Jurkat, Clone E6-1 (cell line): ENCODE measurements at regions not wholly inside any gene's neighbourhood (a gene's known extent, or its start where the extent isn't known, plus 50 kb on each side); places are given as distances from the start of the nearest gene placed in this dataset.

ENCODE experiments used
- DNase-seq: peaks from one replicate; pipeline ENCODE4 v3.0.0-alpha.2; 2011; ENCODE audit warnings: low read depth, low spot score
- H3K4me3 ChIP-seq: 2 replicates; pipeline ENCODE4 v1.5.1; 2011; ENCODE audit warnings: mild to moderate bottlenecking, low read length, control low read depth, moderate library complexity

DNA sequence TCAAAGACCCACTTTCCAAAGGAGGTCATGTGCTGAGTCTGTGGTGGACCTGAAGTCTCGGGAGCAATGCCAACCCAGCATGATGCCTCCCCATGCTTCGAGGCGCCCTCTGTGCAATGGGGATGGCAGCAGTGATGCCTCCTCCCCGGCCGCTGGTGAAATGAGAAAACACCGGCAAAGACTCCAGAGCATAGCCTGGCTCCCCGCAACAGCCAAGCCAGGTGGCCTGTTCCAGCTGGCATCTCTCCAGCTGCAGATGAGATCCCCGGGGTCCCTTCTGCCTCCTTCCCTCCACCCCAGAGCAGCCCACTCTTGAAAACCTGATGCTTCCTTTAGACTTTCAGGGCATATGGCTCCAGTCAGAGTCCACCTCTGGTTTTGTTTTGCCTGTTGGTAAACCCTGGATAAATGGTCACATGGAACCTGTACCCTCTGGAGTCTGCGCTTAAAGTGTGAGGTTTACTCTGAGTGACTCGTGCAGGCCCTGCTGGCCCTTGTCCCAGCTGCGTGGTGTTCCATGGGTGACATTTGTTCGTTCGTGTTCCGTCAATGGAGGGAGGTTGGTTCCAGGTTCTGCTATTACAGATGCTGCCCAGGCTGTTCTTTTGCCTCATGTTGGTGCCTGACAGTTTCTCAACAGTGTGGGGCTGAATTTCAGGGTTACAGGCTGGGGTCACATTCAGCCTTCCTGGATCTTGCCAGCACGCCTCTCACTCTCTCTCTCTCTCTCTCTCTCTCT, 181.8 kb upstream of the CIBAR2 start:
- H3K4me3 ChIP-seq, result no peak overlapping the region
- DNase-seq, result no peak

DNA sequence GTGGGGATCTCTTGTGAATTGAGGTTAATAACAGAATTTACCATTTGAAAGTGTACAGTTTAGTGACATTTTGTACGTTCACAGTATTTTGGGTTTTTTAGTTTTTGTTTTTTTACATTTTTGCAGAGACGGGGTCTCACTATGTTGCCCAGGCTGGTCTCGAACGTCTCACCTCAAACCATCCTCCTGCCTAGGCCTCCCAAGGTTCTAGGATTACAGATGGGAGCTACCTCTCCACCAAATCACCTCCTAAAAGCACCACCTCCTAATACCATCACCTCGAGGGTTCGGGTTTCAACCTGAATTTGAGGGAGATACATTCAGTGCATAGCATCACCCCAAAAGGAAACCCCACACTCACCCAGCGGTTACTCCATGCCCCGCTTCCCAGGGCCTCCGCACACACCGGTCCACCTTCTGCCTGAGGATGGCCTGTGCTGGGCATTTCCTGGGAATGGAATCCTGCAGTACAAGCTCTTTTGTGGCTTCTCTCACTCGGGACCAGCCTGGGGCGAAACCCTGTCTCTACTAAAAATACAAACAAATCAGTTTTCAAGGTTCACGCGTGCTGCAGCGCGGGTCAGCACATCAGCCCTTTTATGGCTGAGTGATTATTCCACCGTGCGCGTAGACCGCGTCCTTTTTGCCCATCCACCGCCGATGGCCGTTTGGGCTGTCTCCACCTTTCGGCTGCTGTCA, 182.7 kb upstream of the CIBAR2 start:
- H3K4me3 ChIP-seq, result no peak overlapping the region
- DNase-seq, result no peak

DNA sequence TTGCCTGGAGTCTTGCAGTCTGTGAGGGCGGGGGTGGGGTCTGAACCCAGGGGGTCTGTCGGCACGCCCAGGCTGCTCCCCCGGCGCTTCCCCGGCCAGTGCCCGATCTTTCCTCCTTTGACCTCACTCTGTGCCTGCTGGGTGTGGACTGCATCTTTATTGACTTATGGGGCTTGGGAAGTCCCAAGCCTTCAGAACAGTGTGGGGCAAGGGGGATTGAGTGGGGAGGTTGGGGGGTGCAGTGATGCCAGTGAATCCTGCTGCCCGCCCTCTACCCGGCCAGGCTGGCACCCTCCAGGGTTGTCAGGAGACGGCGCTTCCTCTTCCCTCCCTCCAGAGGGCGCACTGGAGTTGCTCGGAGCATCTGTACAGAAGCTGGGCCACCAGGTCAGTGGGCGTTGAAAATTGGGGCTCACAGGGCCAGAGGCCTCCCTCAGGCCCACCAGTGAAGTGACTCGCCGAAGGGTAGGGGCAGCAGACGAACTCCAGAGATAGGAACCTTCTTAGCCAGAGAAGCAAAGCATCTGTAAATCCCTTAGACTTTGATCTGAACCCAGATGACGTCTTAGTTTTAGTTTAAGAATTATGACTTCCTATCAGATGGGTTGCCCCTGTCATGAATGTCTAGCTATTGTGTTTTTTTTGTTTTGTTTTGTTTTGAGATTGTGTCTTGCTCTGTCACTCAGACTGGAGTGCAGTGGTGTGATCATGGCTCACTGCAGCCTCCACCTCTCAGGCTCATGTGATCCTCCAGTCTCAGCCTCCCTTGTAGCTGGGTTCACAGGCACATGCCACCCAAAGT, 184.8 kb upstream of the CIBAR2 start:
- no peak overlapping the region for H3K4me3 ChIP-seq
- no peak for DNase-seq

DNA sequence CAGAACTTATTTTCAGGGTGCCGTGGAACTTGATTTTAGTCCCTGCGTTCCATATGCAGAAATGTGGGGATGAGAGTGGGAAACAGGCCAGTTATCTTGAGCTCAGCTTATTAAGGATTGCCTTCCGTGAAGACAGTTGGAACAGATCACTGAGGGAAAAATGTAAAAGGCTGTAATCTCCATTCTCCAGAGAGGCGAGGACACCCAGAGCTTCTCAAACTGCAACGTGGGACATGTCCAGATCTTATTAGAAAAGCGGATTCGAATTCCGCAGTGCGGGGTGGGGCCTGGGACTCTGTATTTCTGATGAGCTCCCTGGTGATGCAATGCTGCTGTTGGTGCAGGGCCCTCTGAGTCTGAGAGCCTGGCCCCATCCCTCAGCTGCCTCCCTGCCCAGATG, 185.6 kb upstream of the CIBAR2 start:
- DNase-seq, result no peak
- H3K4me3 ChIP-seq, result no peak overlapping the region

DNA sequence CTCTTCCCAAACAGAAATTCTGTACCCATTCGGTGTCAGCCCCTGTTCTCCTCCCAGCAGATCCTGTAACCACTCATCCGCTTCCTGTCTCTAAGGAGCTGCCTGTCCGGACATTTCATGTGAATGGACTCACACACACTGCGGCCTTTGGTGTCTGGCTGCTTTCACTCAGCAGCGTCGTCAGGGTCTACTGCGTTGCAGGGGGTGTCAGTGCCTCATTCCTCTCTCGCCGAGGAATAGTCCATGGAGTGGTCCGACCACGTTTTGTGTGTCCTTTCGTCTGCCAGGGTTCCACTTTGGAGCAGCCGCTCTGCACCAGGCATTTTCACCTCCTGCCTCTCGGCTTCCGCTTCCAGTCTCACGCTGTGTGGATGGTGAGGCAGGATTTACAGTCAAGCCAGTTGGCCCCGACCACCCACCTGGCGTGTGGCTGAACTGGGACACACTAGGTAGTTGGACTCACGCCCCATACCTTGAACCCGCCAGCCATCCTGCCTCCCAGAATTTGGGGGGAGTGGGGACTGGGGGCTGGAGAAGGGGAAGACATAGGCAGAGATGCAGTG, 188.2 kb upstream of the CIBAR2 start:
- H3K4me3 ChIP-seq, result no peak overlapping the region
- no peak for DNase-seq

DNA sequence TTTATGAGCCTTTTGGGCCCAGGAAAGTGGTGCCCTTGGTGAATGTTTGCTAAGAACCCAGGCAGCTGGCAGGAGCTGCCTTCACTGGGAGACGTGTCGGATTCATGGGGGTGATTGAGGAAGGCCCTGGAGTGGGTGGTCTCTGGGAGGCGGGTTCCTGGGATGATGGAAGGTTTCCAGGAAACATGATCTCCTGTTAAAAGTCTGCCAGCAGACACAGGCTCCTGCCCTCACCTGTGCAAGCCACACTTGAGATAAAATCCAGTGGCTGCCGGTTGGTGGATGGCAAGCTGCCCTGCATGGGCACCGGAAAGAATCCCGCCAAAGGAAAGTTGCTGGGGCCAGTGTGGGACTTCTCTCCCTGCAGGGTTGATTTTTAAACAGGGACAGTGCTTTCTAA, 189.0 kb upstream of the CIBAR2 start:
- no peak for DNase-seq
- no peak overlapping the region for H3K4me3 ChIP-seq

DNA sequence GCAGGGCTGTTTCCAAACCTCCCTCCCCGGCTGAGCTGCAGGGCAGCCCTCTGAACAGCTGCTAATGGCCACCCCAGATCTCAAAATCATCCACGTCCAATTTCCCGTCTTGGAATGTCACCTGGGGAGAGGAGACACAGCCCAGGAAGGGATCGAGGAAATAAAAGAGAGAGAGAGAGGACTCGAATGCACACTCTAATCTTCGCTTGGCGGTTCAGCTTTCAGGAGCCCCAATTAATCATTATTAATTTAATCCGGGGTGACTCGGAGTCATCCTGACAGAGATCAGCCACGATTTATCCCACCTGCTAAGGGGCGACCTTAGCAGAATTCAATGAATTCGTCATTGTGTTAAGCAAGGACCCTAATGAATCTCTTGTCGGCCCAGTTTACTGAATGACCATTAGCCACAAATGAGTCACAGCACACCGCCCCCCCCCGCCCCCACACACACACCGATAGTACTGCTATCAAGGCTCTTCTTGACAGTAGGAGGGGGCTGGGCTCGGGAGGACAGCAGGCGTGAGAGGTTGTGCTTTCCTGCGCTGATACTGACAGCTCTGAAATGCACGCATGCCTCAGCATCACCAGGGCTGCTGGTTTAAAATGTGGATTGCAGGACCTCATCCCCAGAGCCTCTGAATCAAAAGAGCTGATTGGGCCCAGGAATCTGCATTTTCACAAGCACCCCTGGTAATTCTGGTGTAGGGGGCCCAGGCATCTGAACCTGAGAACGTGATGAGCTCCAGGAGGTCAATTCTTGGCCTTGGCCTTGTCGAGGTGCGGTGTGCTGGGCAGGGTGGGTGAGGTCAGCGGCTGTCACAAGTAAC, 190.0 kb upstream of the CIBAR2 start:
- H3K4me3 ChIP-seq, result no peak overlapping the region
- no peak for DNase-seq

DNA sequence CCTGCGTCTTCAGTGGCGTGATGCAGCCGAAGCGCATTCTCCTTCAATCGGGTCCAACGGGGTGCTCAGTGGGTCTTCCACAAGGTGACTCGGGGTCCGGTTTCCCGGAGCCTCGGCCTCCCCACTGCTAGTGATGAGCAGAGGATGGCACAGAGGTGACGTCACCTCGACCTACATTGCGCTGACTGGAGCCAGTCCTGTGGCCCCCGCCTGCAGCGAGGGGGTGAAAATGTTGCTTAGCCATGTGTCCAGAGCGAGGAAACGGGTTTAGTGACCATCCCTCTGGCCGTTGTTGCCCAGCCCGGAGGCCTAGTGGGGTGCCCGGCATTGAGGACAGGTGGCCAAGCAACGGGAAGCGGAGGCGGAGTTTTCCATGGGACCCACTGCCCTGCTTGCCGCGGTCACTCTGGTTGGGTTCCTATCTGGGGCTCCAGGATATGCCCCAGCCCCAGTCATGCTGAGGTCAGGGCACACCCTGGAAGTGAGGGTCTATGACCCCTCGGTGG, 190.6 kb upstream of the CIBAR2 start:
- peak overlapping the region; percentile 64 for H3K4me3 ChIP-seq
- DNase-seq, result no peak

DNA sequence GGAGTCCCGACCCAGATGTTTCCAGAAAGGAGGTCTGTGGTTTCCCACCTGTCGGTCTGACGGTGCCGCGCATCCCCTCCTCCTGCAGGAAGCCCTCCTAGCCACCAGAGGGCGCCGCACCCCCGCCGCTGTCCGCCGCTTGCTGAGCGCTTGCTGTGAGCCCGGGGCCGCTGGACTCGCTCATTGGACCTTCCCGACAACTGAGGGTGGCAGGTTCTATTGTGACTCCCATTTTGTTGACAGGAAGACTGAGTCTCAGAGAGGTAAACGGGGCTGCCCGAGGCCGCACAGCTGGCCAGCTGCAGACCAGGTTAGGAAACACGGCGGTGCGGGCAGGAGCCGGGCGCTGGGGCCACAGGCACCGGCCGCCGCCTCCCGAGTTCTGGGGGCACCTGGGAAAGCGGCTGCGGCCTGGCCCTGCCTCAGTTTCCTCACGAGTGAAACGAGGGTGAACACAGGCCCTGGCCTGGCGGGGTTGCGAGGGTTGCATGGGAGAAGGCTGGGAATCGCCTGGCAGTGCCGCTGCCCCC, 191.1 kb upstream of the CIBAR2 start:
- H3K4me3 ChIP-seq, result peak overlapping the region; percentile 64
- DNase-seq, result peak; percentile 77

DNA sequence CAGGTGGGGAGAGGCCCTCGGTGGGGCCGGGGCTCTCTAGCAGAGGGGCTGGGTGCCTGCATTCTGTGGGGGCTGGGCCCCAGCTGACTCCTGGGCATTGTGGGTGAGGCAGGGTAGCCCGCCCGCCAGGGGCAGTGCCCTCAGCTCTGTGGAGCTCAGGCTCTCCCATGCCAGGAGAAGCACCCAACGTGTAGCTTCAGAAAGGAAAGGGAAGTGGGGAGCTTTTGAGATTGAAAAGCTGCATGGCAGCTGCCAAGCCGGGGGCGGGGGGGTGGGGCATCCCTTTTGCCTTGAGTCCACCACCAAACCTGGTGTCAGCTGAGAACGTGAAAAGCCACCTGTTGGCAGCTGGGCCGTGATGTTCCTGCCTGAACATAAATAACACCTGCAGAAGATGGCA, 192.1 kb upstream of the CIBAR2 start:
- DNase-seq, result peak; percentile 67
- H3K4me3 ChIP-seq, result peak overlapping the region; percentile 64

DNA sequence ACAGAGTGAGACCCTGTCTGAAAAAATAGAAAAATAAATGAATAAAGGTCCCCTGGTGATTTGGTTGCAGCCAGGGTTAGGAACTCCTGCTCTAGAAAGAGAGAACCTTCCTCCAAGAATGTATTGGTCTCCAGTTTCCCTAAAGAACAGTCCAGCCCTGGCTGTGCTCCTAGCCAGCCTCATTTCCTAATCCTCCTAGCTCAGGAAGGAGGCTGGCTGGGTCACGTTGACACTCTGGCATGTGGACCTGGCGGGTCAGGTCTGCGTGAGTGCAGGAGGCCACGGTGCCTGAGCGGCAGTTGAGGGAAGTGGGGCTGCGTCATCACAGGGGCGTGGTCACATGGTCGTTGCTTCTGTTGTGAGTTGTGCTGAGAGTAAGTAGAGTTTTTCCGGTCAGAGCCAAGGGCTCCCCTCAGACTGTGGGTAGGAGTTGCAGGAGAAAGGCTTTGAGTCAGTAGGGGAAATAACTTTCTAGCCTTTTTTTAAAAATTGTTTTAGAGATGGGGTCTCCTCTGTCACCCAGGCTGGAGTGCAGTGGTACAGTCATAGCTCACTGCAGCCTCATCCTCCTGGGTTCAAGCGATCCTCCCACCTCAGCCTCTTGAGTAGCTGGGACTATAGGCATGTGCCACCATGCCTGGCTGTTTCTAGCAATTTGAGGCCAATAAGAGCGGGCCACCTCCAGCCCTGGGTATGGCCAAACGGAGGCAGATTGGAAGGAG, 194.0 kb upstream of the CIBAR2 start:
- peak overlapping the region; percentile 29 for H3K4me3 ChIP-seq
- DNase-seq, result peak; percentile 82

DNA sequence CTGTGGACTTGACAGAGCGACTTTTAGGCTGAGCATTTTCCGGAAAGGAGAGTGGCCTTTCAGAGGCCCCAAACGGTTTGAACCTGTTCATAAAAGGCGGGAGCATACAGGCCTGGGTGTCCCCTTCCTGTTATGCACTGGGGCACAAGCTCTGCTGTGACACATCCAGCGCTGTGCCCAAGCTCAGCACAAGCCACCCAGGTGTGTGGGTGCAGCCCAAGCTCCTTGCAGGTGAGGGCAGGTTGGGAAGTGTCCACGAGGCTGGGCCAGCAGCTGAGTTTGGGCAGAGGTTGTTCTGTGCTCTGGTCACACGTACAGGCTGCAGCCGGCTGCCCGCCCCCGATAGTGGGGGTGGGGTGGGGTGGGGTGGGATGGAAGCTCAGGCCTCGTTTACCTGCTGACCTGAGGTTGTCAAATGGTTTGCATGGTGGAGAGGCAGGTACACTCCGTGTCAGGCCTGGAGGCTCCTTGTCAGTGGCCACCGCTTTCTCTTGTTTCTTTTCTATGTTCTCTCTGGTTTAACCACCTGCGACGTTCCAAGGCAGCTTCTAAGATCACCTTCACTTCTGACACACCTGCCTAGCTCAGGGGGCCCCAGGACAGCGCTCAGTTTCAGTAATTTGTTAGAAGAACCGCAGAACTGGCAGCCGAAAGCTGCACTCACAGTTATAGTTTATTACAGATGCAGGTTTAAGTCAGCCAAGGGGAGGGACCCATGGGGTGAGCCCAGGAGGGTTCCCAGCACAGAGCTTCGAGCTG, 194.7 kb upstream of the CIBAR2 start:
- no peak for DNase-seq
- H3K4me3 ChIP-seq, result peak overlapping the region; percentile 11; the same call in 1 of the 2 replicates

DNA sequence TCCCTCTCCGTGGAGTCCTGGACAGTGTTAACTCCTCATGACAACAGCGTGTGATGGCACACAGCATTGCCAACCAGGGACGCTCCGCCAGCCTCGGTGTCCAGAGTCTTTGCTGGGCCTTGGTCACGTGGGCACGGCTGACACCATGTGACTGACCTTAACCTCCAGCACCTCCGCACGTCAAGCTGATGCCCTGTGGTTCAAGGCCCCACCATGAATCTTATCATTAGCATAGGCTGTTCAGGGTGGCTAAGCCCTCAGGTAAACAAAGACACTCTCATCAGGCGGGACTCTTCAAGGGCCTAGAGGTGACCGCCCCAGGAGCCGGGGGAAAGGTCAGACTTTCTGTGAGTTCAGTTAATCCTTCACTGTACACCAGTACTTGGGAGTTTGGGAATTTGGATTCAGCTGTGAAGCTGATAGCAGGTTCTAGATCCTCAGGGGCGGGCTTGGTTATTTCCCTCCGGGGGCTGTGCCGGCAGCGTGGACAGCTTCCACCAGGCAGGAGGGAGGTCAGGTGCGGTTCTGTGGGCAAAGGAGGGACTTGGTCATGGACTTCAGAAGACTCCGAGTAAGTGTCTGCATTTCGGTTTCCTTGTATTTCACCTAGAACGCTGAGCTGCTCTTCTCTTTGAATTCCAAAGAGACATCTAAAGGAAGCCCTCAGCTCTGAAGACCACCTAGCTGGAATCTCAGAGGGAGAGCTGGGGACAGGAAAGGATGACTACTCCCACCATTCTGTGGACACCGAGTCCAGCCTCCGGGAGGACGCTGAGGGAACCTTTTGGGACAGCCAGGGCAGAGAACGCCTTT, 195.5 kb upstream of the CIBAR2 start:
- no peak overlapping the region for H3K4me3 ChIP-seq
- DNase-seq, result no peak

DNA sequence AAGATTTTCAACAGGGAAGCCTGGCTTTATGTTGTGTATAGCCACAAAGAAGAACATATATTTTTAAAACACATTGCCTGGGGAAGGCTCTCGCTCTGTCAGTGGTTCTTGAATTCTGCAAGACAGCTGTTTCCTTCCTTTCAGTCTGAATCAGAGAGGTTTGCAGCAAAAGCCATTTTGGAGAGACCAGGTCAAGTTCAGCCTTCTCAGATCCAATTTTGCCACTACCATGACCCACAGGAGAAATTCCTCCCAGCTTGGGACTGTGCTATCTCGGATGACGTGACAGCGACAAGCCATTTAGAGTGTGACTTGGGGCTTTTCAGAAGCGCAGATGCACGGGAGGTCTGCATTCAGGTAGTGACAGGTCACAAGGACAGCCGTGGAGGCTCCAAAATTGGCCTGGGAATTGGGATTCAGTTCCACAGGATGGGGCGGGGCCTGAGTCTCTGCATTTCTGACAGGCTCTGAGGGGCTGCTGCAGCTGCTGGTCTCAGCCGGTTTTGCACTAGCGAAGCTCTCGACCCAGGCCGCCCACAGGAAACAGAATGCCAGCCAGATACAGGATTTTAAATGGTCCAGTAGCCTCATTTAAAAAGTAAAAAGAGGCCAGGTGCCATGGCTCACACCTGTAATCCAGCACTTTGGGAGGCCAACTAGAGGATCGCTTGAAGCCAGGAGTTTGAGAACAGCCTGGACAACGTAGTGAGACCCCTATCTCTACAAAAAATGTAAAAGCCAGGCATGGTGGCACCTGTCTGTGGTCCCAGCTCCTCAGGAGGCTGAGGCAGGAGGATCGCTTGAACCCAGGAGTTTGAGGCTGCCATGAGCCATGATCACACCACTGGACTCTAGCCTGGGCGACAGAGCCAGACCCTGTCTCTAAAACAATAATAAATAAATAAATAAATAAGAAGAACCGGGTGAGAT, 196.6 kb upstream of the CIBAR2 start:
- H3K4me3 ChIP-seq, result no peak overlapping the region
- DNase-seq, result no peak
